Chondrocyte (in vitro differentiated cells): ENCODE measurements at regions not wholly inside any gene's neighbourhood (a gene's known extent, or its start where the extent isn't known, plus 50 kb on each side); places are given as distances from the start of the nearest gene placed in this dataset.

Experiments used
- DNase-seq: peaks from one replicate; pipeline ENCODE4 v3.0.0; 2021; ENCODE audit warnings: mixed read lengths, low spot score
- H3K27ac Mint-ChIP-seq: one replicate; pipeline ENCODE4 v1.8.0; 2021; ENCODE audit warnings: mild to moderate bottlenecking, moderate library complexity, mixed read lengths; ENCODE audit not compliant: unreplicated experiment
- H3K27me3 Mint-ChIP-seq: 2 replicates; pipeline ENCODE4 v1.8.0; 2021; ENCODE audit warnings: low read depth, mixed read lengths
- H3K36me3 Mint-ChIP-seq: 2 replicates; pipeline ENCODE4 v1.8.0; 2021; ENCODE audit warnings: low read depth, mixed read lengths
- H3K4me1 Mint-ChIP-seq: 2 replicates; pipeline ENCODE4 v1.8.0; 2021; ENCODE audit warnings: low read depth, mild to moderate bottlenecking, mixed read lengths
- H3K4me3 Mint-ChIP-seq: one replicate; pipeline ENCODE4 v1.8.0; 2021; ENCODE audit warnings: mild to moderate bottlenecking, moderate library complexity, mixed read lengths; ENCODE audit not compliant: unreplicated experiment
- H3K9me3 Mint-ChIP-seq: 2 replicates; pipeline ENCODE4 v1.8.0; 2021; ENCODE audit warnings: low read depth, mixed read lengths
- TF ChIP-seq, protein P1 (sequence below): fragments of 200-600 bp; sonication (generic); IDR thresholded peaks from 2 replicates; pipeline ENCODE4 v1.5.0; 2021; ENCODE audit warnings: antibody characterized with exemption, mild to moderate bottlenecking, moderate library complexity

DNA sequence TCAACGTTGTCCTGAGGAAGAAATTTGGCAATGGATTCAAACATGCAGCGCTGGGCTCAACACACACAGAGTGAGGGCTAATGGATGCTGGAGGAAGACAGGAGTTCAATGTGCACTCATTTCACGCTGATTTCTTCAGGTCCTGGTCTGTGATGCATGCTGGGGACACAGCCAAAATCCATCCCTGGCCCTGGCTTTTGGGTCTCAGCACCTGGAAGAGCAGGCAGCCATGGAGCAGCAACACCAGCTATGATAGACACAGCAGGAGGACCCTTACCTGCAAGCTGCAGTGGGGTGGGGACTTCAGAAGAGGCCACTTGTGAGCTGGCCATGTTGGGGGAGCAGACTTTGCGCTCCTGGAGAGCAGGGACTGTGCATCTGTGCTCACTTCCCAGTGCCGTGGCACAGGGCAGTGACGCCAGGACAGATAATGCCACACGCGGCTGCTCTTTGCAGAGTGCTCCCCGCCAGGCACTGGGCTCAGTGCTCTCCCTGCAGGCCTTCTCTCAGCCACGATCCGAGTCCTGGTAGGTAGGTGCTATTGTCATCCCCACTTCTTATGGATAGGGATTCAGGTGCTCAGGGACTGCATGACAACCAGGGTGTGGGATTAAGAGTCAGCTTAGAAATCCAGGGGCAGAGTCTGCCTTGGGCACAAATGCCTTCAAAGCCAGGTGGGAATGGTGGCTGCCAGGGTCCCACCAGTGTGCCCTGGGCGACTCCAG, 138.8 kb upstream of the UNC5B start:
- H3K36me3 Mint-ChIP-seq, result peaks cover 4% of the 10 kb centered on the region
- no peaks in the 10 kb centered on the region for H3K4me1 Mint-ChIP-seq
- DNase-seq, result peak; percentile 67
- no peak overlapping the region for H3K27ac Mint-ChIP-seq
- H3K4me3 Mint-ChIP-seq, result no peak overlapping the region
- no peaks in the 10 kb centered on the region for H3K9me3 Mint-ChIP-seq
- TF ChIP-seq, protein P1, sequence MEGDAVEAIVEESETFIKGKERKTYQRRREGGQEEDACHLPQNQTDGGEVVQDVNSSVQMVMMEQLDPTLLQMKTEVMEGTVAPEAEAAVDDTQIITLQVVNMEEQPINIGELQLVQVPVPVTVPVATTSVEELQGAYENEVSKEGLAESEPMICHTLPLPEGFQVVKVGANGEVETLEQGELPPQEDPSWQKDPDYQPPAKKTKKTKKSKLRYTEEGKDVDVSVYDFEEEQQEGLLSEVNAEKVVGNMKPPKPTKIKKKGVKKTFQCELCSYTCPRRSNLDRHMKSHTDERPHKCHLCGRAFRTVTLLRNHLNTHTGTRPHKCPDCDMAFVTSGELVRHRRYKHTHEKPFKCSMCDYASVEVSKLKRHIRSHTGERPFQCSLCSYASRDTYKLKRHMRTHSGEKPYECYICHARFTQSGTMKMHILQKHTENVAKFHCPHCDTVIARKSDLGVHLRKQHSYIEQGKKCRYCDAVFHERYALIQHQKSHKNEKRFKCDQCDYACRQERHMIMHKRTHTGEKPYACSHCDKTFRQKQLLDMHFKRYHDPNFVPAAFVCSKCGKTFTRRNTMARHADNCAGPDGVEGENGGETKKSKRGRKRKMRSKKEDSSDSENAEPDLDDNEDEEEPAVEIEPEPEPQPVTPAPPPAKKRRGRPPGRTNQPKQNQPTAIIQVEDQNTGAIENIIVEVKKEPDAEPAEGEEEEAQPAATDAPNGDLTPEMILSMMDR, result no peak
- peaks cover 46% of the 10 kb centered on the region for H3K27me3 Mint-ChIP-seq

DNA sequence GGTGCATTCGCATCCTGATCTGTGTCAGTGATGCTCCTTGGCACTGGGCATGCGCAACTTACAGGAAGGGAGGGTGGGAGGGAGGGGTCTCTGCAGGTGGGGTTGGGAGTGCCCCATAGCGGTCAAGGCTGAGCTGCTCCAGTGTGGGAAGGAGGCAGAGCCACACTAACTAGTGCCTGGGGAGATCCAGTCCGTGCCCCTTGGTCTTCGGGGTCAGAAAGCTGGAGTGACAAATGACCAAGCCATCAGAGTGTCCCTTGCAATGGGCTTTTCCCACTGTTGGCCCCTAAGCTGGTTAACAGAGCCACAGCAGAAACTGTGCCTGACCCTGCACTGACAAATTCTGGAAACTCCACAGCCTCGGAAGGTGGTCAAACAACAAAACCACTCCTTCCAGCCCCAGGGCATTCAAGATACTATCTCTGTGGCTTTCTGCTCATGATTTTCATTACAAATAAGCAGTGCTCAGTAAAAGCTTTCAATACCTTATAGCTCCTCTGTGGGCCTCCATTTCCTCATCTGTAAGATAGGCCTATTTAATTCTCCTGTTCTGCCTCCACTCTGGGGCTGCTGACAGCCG, 138.1 kb upstream of the UNC5B start:
- DNase-seq, result peak; percentile 54
- no peaks in the 10 kb centered on the region for H3K9me3 Mint-ChIP-seq
- peaks cover 4% of the 10 kb centered on the region for H3K36me3 Mint-ChIP-seq
- H3K27ac Mint-ChIP-seq, result no peak overlapping the region
- peaks cover 46% of the 10 kb centered on the region for H3K27me3 Mint-ChIP-seq
- H3K4me3 Mint-ChIP-seq, result no peak overlapping the region
- H3K4me1 Mint-ChIP-seq, result no peaks in the 10 kb centered on the region
- TF ChIP-seq, protein P1, result no peak

DNA sequence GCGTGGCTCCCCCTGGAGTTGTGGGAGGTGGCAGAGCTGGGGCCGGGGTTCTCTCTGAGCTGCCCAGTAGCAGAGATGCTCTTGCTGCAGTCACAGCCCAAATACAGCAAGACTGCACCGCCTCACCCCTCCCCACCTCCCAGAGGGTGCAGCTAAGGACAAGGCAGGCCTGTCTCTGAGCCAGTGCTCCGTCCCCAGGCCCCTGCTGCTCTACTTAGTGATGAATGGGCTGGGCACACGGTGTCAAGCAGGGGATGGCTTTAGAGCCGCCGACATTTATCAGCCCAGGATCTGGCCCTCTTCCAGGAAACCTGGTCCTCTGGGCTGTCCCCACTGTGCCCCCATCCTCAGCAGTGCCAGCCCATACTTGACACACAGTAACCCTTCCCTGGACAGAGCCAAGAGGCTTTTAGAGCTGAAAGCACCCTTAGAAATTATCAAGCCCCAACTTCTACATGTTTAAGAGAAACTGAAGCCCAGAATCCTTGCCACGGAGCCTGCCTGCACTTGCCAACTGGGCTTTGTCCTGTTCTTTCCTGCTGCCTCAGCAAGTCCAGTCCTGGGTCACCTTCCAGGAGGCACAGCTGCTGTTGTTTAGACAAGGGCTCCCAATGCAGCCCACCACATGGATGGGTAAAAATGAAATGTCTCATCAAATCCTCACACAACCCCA, 137.1 kb upstream of the UNC5B start:
- Mint-ChIP-seq H3K27me3 (peaks cover 47% of the 10 kb centered on the region), H3K4me3 (no peak overlapping the region)

DNA sequence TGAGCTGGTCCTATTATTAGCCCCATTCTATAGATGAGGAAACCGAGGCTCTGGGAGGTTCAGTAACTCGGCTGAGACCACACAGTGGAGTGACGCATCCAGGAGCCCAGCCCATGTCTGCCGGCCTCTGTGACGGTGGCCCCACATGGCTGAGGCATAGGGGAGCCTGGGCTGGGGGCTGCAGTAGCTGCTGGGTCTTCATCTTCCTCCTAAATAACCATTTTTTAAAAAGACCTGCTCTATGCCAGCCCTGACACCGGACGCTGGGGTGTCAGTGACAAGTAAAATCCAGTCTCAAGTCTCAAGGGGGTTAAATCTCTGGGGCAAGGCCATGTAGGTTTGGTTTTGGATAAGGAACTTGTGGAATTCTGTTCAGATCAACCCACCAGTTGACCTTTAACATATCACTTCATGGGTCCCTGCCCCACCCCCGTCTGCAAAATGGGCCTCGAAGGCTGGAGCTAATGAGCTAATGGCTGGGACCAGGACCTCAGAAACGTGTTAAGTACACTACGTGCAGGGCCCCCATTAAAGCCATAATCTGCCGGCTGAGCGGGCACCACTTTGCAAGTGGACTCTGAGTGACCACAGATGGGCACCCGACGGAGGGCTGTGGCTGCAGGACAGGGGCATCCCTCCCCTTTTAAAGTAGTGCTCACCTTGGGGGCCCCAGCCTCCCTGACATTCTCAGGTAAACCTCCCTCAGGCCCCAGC, 136.5 kb upstream of the UNC5B start:
- H3K27me3 Mint-ChIP-seq, result peaks cover 51% of the 10 kb centered on the region
- no peaks in the 10 kb centered on the region for H3K4me1 Mint-ChIP-seq
- TF ChIP-seq, protein P1, result no peak
- DNase-seq, result peak; percentile 69
- peaks cover 4% of the 10 kb centered on the region for H3K36me3 Mint-ChIP-seq
- no peak overlapping the region for H3K4me3 Mint-ChIP-seq
- no peaks in the 10 kb centered on the region for H3K9me3 Mint-ChIP-seq
- no peak overlapping the region for H3K27ac Mint-ChIP-seq

More for the DNA sequence above, 137.1 kb upstream of the UNC5B start:
- Mint-ChIP-seq H3K27ac (no peak overlapping the region), H3K4me1 (no peaks in the 10 kb centered on the region), H3K36me3 (peaks cover 4% of the 10 kb centered on the region), H3K9me3 (no peaks in the 10 kb centered on the region)
- TF ChIP-seq, protein P1, result no peak
- peak; percentile 57 for DNase-seq
